HG03432 (cell line): ENCODE measurements at regions not wholly inside any gene's neighbourhood (a gene's known extent, or its start where the extent isn't known, plus 50 kb on each side); places are given as distances from the start of the nearest gene placed in this dataset.
A peak's percentile ranks its signal among the peaks of the same experiment; 100 is the strongest.

Experiments
- ATAC-seq: cut with Tn5 transposase; IDR thresholded peaks from one replicate; pipeline ENCODE4 v1.9.1; 2021; ENCODE audit warnings: mild to moderate bottlenecking, moderate library complexity; ENCODE audit not compliant: unreplicated experiment

DNA sequence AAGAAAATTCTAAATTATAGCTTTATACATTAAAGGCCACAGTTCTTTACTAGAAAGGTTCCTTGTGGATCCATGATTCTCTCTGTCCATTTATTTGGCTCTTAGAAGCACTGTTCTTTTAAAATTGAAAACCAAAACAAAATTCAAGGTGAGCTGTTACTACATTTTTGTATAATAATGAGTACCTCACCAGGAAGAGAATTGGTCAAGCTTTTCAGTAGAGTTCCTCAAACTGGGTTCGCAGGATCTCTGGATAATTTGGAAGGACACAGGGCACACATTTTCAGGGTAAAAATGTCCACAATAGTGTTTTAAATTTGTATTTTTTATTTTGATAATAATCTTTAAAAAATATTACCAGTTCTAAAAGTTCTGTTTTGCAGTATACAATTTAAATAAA lies 93.0 kb downstream of the PPP1R3A start:
- no peak for ATAC-seq

DNA sequence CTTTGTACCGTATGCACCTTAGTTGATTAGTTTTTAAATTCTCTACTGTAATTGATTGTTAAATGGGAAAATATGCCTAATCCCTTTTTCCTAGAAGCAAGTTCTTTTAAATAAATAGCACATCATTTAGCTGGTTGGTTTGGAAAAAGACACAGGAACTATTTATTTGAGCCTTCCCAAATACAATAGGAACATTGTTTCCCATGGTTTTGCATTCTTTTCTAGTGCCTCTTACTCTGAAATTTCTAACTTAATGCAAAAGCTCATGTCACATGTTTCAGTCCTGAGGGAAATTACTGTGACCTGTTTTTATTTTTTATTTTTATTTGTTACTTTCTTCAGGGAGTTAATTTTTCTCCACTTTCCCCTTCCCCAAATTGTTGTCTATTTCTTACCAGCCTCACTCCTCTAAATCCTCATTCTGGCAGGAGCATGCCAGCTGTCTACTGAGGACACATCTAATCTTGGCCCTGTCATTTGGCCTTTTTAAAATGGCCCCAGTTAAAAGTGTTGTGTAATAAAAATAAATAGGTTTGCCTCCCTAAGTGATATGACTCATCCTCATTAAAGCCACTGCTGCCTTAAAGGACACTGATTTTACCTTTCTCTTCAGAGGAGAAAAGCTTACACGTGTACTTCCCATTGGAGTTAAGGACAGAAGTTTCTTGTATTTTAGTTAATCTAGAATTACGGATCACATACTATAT lies 94.5 kb downstream of the PPP1R3A start:
- no peak for ATAC-seq

DNA sequence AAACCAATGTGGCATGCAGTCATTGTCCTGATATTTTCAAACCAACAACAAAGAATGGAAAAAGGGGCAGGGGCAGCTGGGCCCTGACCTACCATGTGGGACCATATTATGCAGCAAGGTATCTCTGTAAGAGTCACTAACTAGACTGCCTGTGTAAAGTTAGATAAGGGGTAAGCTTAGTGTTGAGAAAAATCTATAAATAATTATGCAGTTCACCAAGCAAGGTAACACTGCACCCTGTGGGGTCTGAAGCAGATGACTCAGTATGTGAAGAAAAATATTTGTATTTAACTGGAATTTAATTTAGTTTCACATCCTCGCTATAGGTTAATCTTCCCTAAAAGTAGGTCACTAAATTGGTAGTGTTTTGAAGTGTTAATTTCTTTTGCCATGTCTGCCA lies 99.3 kb downstream of the PPP1R3A start:
- no peak for ATAC-seq

DNA sequence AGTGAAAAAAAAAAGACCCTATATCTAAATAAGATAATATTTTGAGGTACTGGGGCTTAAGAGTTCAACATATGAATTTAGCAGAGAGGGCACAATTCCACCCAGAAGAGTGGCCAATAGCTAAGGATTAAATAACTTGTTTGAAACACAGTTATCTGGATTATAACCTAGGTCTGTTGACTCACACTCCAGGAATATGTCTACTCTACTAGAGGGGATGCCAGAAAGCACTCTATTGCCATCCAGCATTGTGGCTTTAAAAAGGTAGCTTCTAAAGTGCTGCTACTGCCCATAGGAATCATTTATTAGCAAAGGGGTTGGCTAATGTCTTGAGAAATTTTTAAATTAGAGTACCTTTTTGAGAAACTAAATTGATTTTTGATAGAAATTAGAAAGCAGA lies 102.2 kb downstream of the PPP1R3A start:
- no peak for ATAC-seq

DNA sequence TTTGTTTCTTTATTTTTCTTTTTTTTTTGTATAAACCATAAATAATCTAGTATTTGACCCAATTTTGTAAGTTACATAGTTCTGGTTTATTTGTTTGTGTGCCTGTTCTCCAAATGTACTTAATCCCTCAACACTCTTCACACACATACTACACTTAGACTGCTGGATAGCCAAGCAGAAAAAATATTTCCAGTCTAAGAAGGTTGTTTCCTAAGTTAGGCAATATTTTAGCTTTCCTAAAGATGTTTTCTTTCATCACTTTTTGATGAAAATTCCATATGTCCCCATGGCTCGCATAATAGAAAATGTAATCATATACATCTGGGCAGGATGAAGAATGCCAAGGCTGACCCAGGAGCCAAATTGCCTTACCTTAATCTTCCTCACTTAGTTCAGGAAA lies 105.3 kb downstream of the PPP1R3A start:
- ATAC-seq: no peak

DNA sequence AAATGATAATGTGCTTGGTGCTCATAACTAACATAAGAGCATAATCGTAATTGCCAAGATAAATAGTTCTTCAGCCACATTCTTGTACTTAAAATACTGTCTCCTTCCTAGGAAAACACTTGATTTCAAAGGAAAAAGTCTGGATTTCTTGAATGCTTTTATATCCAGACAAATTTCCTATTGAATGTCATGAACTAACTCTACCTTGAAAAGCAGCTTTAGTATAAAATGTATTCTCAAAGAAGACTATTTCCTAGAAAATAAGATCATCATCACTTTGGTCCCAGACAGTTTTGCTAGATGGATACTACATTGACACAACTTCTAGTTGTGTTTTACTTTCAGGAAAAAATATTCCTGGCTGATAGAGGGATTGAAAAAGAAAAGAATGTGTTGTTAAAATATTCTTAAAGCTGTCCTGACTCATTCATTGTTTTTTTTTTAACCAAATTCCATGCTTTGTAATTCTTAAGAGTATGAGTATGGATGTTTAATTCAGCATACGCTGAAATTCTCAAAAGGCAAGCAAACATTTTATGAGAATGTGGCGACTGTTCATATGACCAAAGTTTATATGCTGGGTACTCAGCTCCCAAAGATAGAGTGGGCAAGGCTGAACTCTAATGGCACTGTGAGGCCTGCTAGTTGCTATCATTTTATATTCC lies 106.1 kb downstream of the PPP1R3A start:
- no peak for ATAC-seq

DNA sequence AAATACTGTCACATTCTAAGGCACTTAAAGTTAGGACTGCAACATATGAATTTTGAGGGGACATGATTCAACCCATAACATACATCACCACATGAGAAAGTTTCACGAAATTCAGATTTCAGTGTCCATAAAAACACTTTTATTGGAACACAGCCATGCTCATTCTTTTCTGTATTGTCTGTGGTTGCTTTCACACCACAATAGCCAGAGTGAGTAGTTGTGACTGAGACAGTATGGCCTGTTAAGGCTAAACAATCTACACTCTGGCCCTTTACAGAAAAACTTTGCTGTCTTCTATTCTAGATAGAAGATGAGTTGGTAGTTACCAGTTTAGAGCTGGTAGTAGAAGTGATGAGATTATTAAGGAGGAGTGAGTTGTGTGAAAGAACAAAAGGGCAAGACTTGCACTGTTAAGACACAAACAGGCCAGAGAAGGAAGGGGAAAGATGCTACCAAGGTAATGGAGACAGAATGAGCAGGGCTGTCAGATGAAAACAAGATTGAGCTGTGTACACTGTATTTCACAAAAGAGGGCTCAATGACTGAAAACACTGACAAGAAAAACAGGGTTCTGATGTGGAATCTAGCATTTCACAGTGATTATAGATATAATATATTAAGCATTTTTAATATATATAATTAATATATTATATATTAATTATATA lies 108.6 kb downstream of the PPP1R3A start:
- ATAC-seq: no peak

DNA sequence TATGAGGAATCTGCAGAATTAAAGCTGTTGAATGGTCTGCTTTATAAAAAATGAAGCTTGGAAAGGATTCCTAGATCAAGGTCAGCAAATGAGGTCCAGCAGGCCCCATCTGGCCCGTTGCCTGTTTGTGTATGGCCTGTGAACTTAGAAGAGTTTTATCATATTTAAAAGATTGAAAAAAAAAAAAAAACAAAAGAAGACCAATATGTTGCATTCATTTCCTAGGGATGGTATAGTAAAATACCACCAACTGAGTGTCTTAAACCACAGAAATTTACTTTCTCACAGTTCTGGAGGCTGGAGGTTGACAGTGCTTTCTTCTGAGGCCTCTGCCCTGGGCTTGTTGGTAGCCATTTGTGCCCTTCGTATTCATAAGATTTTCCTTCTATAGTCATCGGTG lies 109.2 kb downstream of the PPP1R3A start:
- ATAC-seq: no peak

DNA sequence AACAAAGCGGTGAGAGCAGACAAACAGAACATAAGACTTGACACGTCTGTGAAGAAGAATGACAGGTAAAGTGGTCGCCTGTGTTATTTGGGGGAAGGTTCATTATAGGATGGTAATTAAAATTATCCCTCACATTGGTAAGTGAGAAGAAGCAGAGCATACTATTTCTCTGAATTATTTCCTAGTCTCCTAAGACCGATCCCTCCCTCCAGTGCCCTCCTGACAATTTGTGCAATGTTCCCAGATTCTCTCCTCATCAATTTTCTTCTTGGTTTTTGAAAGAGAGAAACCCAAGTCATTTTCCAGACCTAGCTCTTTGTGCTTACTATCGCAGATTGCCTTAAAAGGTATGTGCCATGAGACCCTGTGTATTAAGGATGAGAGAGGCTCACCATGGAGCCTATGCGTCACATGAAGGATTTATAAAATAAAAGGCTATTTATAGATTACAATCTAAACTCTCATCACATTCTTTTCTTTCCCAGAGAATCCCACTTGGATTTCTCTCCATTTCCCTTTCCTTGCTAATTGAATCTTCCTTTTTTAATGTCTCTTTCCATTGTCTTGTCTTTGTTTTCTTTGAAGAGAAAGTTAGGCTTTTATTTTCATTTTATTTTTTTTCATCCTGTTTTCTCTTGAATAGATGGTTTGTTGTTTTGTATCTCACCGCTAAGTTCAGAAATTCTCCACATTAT lies 112.0 kb downstream of the PPP1R3A start:
- ATAC-seq: no peak

DNA sequence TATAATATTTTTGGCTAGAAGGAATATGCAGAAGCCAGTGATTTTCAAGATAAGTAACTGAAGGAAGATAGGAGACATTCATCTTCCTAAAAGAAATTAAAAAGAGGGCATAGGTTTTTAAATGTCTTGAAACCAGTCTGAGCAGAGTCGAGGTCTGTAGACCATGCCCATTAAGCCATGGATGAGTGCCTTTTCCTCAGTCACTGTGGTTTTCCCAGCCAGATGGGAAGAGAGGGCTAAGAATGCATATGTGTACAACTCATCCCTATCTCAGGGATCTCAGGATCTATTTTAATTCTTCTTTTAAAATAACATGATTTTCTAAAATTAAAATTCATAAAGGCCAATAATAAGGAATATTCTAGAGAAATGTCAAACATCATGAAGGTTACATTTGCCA lies 112.8 kb downstream of the PPP1R3A start:
- ATAC-seq: no peak

DNA sequence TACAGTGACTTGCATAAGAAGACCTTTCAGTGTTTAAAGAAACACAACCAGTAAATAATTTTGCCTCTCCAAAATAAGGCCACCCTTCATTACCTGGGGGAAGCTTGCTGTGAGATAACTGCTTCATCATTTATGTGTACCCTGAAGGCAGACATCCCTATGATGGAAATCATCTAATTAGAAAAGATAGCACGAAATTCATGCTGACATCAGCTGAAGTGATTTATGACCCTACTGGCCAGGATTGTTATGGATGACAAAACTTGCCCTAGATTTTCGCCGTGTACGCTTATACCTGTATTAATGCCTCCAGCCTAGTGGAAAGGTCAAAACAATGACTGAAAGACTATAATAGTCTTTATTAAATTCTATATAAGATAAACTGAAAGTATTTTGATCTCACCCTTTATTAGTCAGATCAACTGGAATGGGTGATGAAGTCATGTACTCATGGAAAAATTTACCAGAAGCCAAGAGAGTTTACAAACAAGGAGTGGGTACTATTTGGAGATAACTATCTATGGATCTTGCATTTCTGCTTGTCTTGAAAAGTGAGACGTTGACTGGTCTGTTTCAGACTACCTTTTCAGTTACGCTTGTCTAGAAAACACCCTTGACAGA lies 114.2 kb downstream of the PPP1R3A start:
- no peak for ATAC-seq

DNA sequence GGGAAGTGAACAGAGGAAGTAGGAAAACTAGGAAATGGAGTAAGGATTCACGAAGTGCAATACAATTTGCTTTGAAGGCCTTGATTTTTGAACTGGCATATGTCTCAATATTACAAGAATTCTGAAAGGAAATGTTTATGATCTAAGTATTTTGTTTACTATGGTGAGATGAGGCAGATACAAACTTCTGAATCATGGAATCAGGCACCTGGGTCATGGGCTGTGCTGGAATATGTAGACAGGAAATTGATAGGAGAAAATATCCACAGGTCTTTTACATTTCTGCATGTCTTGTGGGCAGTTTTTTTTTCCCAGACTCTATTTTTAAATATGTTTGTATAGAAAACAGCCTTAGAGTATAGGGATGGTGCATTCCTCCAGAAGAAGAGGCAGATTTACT lies 117.1 kb downstream of the PPP1R3A start:
- ATAC-seq: no peak

DNA sequence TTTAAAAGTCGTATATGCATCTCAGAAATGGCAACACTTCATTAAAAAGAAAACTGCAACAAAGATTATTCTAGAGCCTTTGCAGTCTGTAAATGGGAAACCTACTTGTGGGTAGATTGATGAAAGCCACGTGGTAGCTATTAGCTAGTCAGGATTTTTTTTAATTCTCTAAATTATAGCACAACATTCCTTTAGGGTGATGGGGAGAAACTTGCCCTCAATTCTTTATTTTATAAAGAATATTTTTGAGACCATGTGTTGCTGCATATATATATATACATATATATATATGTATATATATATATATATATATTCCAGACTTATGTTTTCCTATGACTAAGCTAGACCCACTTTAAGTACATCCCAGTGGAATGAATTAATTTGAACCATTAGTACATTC lies 118.0 kb downstream of the PPP1R3A start:
- ATAC-seq: no peak

DNA sequence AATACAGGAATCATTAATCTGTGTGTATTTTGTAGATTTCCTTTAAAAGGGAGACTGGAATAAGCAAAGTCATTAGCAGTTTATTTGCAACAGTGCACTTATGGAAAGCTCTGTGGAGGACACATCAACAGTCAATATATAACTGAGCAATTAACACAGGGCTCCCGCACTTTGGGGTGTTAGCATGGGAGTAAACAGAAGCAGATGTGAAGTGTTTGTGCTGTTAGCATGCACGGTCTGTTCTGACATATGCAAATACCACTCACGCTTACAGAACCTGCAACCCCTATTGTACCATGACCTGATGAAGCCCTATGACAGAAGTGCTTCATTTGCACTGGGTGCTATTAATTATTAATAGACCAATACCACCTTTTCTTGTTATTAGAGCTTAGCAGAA lies 118.9 kb downstream of the PPP1R3A start:
- ATAC-seq: peak; percentile 95

DNA sequence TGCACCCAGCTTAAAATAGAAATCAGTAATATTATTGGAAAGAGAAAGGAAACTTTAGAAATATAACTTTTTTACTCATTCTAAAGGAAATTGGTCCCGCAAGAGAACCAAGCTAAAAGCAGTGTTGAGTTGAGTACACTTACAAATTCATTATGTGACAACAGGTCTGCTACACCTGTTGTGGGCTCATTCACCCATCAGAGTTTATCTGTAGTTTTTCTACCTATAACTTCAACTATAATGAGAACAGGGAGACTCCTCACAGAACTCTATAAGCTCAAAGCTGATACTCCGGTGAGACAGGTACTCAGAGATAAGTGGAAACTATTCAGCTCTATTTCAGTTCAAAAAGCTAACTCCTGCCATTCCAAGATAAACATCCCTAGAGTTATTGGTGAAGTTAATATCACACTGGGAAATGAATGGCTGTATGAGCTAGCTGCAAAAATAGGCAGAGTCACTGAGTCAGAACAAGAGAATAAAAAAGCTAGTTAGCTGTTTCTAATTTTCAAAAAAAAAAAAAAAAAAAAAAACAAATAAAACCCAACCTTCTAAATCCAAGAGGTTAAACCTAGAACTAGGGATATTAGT lies 121.3 kb downstream of the PPP1R3A start:
- ATAC-seq: no peak

DNA sequence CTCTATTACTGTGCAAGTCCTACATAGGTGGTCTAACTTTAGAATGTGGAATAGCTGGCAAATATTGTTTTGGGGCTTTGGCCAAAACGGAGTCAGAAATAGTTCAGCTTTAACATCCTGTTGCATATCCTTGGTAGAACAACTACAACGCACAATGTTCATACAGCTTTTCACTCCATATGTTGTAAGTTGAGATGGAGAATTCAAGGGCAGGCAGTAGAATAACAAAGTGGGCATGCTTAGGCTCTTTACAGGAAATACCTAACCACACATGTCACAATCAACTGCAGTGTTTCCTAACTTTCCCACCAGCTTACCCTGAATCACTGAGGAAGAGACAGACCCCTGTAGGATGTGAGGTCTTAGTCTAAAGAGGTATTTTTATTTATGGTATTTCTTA lies 122.3 kb downstream of the PPP1R3A start:
- no peak for ATAC-seq

DNA sequence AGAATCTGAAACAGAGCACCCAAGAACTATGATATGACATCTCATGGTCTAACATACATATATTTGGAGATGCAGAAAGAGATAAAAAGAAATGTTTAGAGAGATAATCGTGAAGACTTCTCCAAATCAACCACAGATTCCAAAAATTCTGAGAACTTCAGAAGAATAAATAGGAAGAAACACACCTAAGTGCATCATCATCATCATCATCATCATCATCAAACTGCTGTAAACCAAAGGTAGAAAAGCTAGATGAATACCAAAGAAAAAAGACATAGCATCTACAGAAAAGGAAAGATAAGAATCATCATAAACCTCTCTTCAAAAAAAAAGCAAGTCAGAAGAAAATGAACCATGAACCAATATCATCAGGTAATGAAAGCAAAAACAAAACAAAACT lies 124.2 kb downstream of the PPP1R3A start:
- no peak for ATAC-seq

DNA sequence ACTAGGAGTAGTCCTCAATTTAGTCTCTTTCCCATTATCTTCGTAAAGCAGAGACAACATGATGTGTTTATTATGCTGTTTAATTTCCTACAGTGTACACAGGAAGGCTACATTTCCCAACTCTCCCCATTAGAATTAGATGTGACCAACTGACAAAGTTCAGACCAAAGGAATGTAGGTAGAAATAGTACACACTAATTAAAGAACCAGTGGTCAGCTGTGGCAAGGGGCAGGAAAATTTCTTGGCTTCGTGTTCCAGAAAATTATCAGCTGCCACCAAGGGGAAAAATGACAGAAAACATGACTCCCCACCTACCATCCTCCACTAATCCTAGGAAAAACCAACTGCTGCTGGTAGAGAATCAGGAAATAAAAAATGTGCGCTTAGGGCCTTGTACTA lies 125.6 kb downstream of the PPP1R3A start:
- ATAC-seq: no peak

DNA sequence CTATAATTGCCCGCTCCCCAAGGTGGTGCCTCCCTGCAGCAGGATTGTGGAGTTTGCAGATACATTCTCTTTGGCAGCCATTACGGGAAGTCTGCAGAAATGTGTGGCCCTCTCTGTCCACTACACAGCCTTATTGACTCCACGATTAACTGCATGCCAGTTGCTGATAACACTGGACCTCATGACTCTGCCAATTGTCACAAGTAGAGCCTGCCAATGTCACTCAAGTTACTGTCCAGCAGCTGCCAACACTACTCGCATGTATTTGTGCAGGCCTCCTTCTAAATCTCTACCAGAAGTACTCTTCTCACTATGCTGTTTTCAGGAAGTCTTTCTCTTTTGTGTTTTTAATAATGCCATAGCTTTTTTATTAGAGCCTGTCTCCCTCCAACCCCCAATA lies 128.8 kb downstream of the PPP1R3A start:
- no peak for ATAC-seq

DNA sequence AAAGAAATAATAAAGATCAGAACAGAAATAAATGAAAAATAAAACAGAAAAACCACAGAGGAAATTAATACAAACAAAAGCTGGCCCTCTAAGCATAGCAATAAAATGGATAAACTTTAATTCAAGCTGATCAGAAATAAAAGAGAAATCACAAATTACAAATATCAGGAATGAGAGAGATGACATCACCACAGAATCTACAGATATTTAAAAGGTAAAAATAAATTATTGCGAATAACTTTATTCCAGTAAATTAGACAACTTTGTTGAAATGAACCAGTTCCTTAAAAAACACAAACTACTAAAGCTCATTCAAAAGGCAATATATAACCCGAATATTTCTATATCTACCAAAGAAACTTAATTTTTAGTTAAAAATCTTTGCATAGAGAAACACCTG lies 131.7 kb downstream of the PPP1R3A start:
- no peak for ATAC-seq

DNA sequence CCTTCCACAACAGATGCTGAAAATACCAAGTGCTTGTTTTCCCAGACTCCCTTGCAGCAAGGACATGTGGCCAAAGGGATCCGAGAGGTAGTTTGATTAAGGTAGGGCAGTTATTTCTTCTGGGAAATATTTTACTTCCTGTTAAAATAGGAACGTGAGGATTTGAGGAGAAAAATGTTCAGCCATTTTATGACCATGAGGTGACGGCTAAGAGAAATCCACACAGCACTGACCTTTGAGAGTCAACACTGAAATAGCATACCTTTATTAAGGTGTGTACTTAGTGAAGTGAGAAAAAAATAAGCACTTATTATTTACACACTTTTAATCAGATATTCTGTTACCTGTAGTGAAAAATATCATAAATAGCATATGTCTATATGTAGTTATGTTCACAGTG lies 133.9 kb downstream of the PPP1R3A start:
- ATAC-seq: no peak
